ENCODE measurements at regions not wholly inside any gene's neighbourhood (a gene's known extent, or its start where the extent isn't known, plus 50 kb on each side); places are given as distances from the start of the nearest gene placed in this dataset.

DNA sequence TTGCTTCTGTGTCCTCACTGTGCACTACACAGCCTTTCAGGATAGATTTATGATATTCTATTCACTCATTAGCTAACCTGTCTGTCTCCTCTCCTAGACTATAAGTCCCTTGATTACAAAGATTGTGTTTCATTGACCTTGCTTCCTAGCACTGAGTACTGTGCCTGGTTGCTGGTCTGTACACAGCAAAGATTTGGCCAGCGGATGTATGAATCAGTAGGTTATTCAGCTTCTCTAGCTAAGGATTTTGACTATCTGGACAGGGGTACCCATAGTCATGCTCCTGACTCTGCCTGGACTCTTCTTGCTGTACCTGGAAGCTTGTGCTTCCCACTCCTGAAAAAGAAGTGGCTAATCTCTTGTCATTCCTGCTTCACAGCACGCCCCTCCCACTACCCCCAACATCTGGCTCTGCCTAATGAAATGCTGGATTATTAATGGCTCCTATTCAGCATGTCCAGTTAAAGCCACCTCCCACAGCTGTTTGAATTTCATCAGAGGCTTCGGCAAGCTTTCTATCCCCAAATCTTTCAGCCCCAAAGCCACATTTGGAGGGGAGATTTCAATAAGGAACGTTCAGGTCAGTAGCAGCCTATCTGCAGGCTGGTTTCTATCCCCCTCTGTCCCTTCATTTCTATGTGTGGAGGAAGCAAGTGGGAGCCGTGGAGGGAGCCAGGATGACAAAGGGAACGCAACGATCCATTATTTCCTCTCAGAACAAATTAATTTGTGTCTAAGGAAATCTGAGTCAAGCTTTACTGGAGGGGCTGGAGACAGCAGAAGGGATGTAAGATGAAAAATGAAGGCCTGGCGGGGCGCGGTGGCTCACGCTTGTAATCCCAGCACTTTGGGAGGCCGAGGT, 64.8 kb upstream of the PPM1J start:
- TF ChIP-seq ZNF157 (tag by site-specific recombination; IDR thresholded peaks at IDR 0.05) (no peak), ZNF24 (tag by site-specific recombination; IDR thresholded peaks at IDR 0.05) (no peak), TCF7L2 (IDR thresholded peaks at IDR 0.05; ENCODE audit: borderline replicate concordance, low read depth, low read length) (no peak)
- TF ChIP-seq, protein P1, sequence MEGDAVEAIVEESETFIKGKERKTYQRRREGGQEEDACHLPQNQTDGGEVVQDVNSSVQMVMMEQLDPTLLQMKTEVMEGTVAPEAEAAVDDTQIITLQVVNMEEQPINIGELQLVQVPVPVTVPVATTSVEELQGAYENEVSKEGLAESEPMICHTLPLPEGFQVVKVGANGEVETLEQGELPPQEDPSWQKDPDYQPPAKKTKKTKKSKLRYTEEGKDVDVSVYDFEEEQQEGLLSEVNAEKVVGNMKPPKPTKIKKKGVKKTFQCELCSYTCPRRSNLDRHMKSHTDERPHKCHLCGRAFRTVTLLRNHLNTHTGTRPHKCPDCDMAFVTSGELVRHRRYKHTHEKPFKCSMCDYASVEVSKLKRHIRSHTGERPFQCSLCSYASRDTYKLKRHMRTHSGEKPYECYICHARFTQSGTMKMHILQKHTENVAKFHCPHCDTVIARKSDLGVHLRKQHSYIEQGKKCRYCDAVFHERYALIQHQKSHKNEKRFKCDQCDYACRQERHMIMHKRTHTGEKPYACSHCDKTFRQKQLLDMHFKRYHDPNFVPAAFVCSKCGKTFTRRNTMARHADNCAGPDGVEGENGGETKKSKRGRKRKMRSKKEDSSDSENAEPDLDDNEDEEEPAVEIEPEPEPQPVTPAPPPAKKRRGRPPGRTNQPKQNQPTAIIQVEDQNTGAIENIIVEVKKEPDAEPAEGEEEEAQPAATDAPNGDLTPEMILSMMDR (tag by site-specific recombination; IDR thresholded peaks at IDR 0.05): no peak
- TF ChIP-seq, protein P2, sequence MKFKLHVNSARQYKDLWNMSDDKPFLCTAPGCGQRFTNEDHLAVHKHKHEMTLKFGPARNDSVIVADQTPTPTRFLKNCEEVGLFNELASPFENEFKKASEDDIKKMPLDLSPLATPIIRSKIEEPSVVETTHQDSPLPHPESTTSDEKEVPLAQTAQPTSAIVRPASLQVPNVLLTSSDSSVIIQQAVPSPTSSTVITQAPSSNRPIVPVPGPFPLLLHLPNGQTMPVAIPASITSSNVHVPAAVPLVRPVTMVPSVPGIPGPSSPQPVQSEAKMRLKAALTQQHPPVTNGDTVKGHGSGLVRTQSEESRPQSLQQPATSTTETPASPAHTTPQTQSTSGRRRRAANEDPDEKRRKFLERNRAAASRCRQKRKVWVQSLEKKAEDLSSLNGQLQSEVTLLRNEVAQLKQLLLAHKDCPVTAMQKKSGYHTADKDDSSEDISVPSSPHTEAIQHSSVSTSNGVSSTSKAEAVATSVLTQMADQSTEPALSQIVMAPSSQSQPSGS (tag by site-specific recombination; IDR thresholded peaks at IDR 0.05; ENCODE audit: low read depth): no peak

Measured in HEK293 (cell line).